ENCODE measurements at regions not wholly inside any gene's neighbourhood (a gene's known extent, or its start where the extent isn't known, plus 50 kb on each side); places are given as distances from the start of the nearest gene placed in this dataset.

GRCh38 chr6:47094241-47094925 is 52.3 kb upstream of the ADGRF1 start:
- no peaks in the 10 kb centered on the region for H3K4me1 ChIP-seq (ENCODE audit: insufficient read depth, low read length)
- no peak overlapping the region for H3K27ac ChIP-seq (ENCODE audit: low read depth, low read length)
- peaks cover 8% of the 10 kb centered on the region for H3K27me3 ChIP-seq (ENCODE audit: insufficient read depth, low read length)
- H4K20me1 ChIP-seq (ENCODE audit: insufficient read depth, low read length): no peaks in the 10 kb centered on the region
- no peaks in the 10 kb centered on the region for H3K36me3 ChIP-seq (ENCODE audit: insufficient read depth, low read length)
- H3K79me2 ChIP-seq (ENCODE audit: insufficient read depth, low read length): no peaks in the 10 kb centered on the region
- DNase-seq (ENCODE audit: insufficient read length, low spot score, missing footprints): no peak
- H3K4me2 ChIP-seq (ENCODE audit: insufficient read depth, low read length): no peak overlapping the region
- no peak overlapping the region for H3K4me3 ChIP-seq (ENCODE audit: insufficient read depth, low read length)
- no peaks in the 10 kb centered on the region for H3K9me3 ChIP-seq (ENCODE audit: low read depth, low read length)
- H2AFZ ChIP-seq (ENCODE audit: low read length): no peak overlapping the region
- TF ChIP-seq CTCF (IDR thresholded peaks at IDR 0.05; ENCODE audit: extremely low read depth, low read depth, low read length): no peak

- TF ChIP-seq CTCF (IDR thresholded peaks at IDR 0.05; ENCODE audit: extremely low read depth, low read depth, low read length): no peak
- H3K4me3 ChIP-seq (ENCODE audit: insufficient read depth, low read length): no peak overlapping the region
- H3K9me3 ChIP-seq (ENCODE audit: low read depth, low read length): no peaks in the 10 kb centered on the region
- H3K27me3 ChIP-seq (ENCODE audit: insufficient read depth, low read length): peaks cover 8% of the 10 kb centered on the region
- no peaks in the 10 kb centered on the region for H3K36me3 ChIP-seq (ENCODE audit: insufficient read depth, low read length)
- no peaks in the 10 kb centered on the region for H3K79me2 ChIP-seq (ENCODE audit: insufficient read depth, low read length)
- DNase-seq (ENCODE audit: insufficient read length, low spot score, missing footprints): no peak
- H2AFZ ChIP-seq (ENCODE audit: low read length): no peak overlapping the region
- H3K4me1 ChIP-seq (ENCODE audit: insufficient read depth, low read length): no peaks in the 10 kb centered on the region
- H3K27ac ChIP-seq (ENCODE audit: low read depth, low read length): no peak overlapping the region
- H3K4me2 ChIP-seq (ENCODE audit: insufficient read depth, low read length): no peak overlapping the region
- H4K20me1 ChIP-seq (ENCODE audit: insufficient read depth, low read length): no peaks in the 10 kb centered on the region
Measured at GRCh38 chr6:47093169-47093568, 51.0 kb upstream of the ADGRF1 start.

- Histone ChIP-seq H3K27me3 (ENCODE audit: insufficient read depth, low read length) (peaks cover 8% of the 10 kb centered on the region), H3K4me3 (ENCODE audit: insufficient read depth, low read length) (no peak overlapping the region), H3K27ac (ENCODE audit: low read depth, low read length) (no peak overlapping the region), H3K4me1 (ENCODE audit: insufficient read depth, low read length) (no peaks in the 10 kb centered on the region), H4K20me1 (ENCODE audit: insufficient read depth, low read length) (no peaks in the 10 kb centered on the region), H3K36me3 (ENCODE audit: insufficient read depth, low read length) (no peaks in the 10 kb centered on the region), H3K4me2 (ENCODE audit: insufficient read depth, low read length) (no peak overlapping the region), H3K9me3 (ENCODE audit: low read depth, low read length) (no peaks in the 10 kb centered on the region), H3K79me2 (ENCODE audit: insufficient read depth, low read length) (no peaks in the 10 kb centered on the region), H2AFZ (ENCODE audit: low read length) (no peak overlapping the region)
- DNase-seq (ENCODE audit: insufficient read length, low spot score, missing footprints): no peak
- TF ChIP-seq CTCF (IDR thresholded peaks at IDR 0.05; ENCODE audit: extremely low read depth, low read depth, low read length): no peak
Measured at GRCh38 chr6:47091886-47092668, 49.9 kb upstream of the ADGRF1 start.

All from osteoblast (primary cell).